Astrocyte (in vitro differentiated cells and primary cell): ENCODE measurements at regions not wholly inside any gene's neighbourhood (a gene's known extent, or its start where the extent isn't known, plus 50 kb on each side); places are given as distances from the start of the nearest gene placed in this dataset.
A peak's percentile ranks its signal among the peaks of the same experiment; 100 is the strongest.

Experiments
- DNase-seq: peaks from one replicate; pipeline ENCODE4 v3.0.0-alpha.2; 2010; ENCODE audit warnings: low read depth
- FAIRE-seq: peaks from 2 replicates; lab custom pipeline; 2011; peaks lifted over from hg19 to GRCh38; lab: Jason Lieb, UNC
- H2AFZ ChIP-seq: 2 replicates; pipeline ENCODE4 v1.6.0; 2012; ENCODE audit warnings: low read depth, low read length, inconsistent platforms
- H3K27ac ChIP-seq: 2 replicates; pipeline ENCODE4 v1.5.1; 2011; ENCODE audit warnings: low read depth, low read length, inconsistent platforms
- H3K27me3 ChIP-seq: 2 replicates; pipeline ENCODE4 v1.6.0; 2011; ENCODE audit warnings: low read length, inconsistent platforms; ENCODE audit not compliant: insufficient read depth
- H3K36me3 ChIP-seq: 2 replicates; pipeline ENCODE4 v1.5.1; 2011; ENCODE audit warnings: low read length, inconsistent platforms; ENCODE audit not compliant: insufficient read depth
- H3K4me1 ChIP-seq: 2 replicates; pipeline ENCODE4 v1.5.1; 2011; ENCODE audit warnings: low read length, inconsistent platforms; ENCODE audit not compliant: insufficient read depth
- H3K4me2 ChIP-seq: 2 replicates; pipeline ENCODE4 v1.6.0; 2012; ENCODE audit warnings: low read length, inconsistent platforms
- H3K4me3 ChIP-seq: 2 replicates; pipeline ENCODE4 v1.5.1; 2011; ENCODE audit warnings: low read depth, mild to moderate bottlenecking, low read length, inconsistent platforms; ENCODE audit not compliant: insufficient read depth
- H3K79me2 ChIP-seq: 2 replicates; pipeline ENCODE4 v1.6.0; 2012; ENCODE audit warnings: mild to moderate bottlenecking, low read length, inconsistent platforms; ENCODE audit not compliant: insufficient read depth
- H3K9ac ChIP-seq: 2 replicates; pipeline ENCODE4 v1.6.0; 2012; ENCODE audit warnings: mild to moderate bottlenecking, low read length, inconsistent platforms
- H3K9me3 ChIP-seq: 2 replicates; pipeline ENCODE4 v1.5.1; 2012; ENCODE audit warnings: low read depth, mild to moderate bottlenecking, low read length, inconsistent platforms; ENCODE audit not compliant: insufficient read depth
- H4K20me1 ChIP-seq: 2 replicates; pipeline ENCODE4 v1.6.0; 2012; ENCODE audit warnings: low read length, inconsistent platforms; ENCODE audit not compliant: insufficient read depth
- H3K27ac Mint-ChIP-seq: one replicate; pipeline ENCODE4 v1.8.0; 2021; ENCODE audit warnings: mild to moderate bottlenecking, mixed read lengths; ENCODE audit not compliant: unreplicated experiment
- H3K27me3 Mint-ChIP-seq: one replicate; pipeline ENCODE4 v1.8.0; 2021; ENCODE audit warnings: low read depth, mixed read lengths; ENCODE audit not compliant: unreplicated experiment
- H3K36me3 Mint-ChIP-seq: one replicate; pipeline ENCODE4 v1.8.0; 2021; ENCODE audit warnings: low read depth, mixed read lengths; ENCODE audit not compliant: unreplicated experiment
- H3K4me1 Mint-ChIP-seq: one replicate; pipeline ENCODE4 v1.8.0; 2021; ENCODE audit warnings: low read depth, mixed read lengths; ENCODE audit not compliant: unreplicated experiment
- H3K4me3 Mint-ChIP-seq: one replicate; pipeline ENCODE4 v1.8.0; 2021; ENCODE audit warnings: mild to moderate bottlenecking, moderate library complexity, mixed read lengths; ENCODE audit not compliant: unreplicated experiment
- H3K9me3 Mint-ChIP-seq: one replicate; pipeline ENCODE4 v1.8.0; 2021; ENCODE audit warnings: mild to moderate bottlenecking, mixed read lengths; ENCODE audit not compliant: unreplicated experiment
- CTCF ChIP-seq: IDR thresholded peaks from 2 replicates; pipeline ENCODE4 v1.5.1; 2011; ENCODE audit warnings: low read depth, mild to moderate bottlenecking, inconsistent platforms, low read length, moderate library complexity; ENCODE audit not compliant: insufficient read depth
- EZH2 ChIP-seq: IDR thresholded peaks from 2 replicates; pipeline ENCODE4 v1.6.1; 2012; ENCODE audit warnings: mild to moderate bottlenecking, low read length, inconsistent platforms; ENCODE audit not compliant: insufficient read depth

DNA sequence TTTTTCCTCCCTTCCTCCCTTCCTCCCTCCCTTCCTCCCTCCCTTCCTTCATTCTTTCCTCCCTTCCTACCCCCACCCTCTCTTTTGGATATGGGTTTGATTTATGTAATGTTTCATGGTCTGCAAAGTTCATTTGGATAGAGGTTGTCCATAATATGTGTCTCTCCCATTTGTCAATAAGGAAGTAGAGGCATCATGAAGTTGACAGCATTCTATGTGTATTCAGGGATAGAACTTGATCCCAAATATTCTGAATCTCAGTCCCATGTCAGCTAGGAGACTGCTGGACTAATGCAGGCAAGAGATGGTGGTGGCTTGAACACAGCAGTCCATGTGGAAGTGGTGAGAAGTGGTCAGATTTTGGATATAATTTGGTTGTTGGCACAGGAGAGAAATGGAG lies 90.7 kb upstream of the SLC6A6 start:
- H3K27me3 ChIP-seq: peaks cover 58% of the 10 kb centered on the region
- no peaks in the 10 kb centered on the region for H3K4me1 Mint-ChIP-seq

DNA sequence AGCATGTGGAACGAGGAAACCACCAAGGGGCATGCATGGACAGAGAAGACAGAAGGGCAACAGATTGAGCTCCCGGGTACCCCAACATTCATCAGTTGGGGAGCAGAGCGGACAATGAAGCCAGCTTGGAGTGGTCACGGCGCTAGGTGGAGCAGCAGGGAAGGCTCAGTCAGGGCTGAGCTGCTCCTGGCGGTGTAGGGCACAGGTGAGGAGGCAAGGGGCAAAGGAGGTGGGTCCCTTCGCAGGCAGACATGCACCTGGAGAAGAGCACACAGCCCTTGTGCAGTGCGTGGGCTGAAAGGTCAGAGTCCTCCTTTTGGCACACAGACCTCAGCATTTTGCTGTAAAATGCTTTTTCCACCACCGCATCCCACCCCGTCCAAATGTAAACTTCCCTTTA lies 90.0 kb upstream of the SLC6A6 start:
- Mint-ChIP-seq H3K4me3 (no peak overlapping the region), H3K27ac (no peak overlapping the region), H3K4me1 (no peaks in the 10 kb centered on the region), H3K9me3 (peaks cover 8% of the 10 kb centered on the region), H3K27me3 (peaks cover 33% of the 10 kb centered on the region), H3K36me3 (no peaks in the 10 kb centered on the region)
- Histone ChIP-seq H3K36me3 (no peaks in the 10 kb centered on the region), H3K9ac (no peak overlapping the region), H3K4me3 (no peak overlapping the region), H4K20me1 (no peaks in the 10 kb centered on the region), H3K4me1 (no peaks in the 10 kb centered on the region), H3K4me2 (no peak overlapping the region), H3K27me3 (peaks cover 56% of the 10 kb centered on the region), H3K79me2 (no peaks in the 10 kb centered on the region), H3K27ac (no peak overlapping the region), H3K9me3 (no peaks in the 10 kb centered on the region), H2AFZ (no peak overlapping the region)
- no peak for DNase-seq
- FAIRE-seq: no peak
- TF ChIP-seq EZH2 (no peak), CTCF (no peak)

More for the DNA sequence above, 90.7 kb upstream of the SLC6A6 start:
- Mint-ChIP-seq H3K9me3 (peaks cover 8% of the 10 kb centered on the region), H3K4me3 (no peak overlapping the region), H3K27me3 (peaks cover 38% of the 10 kb centered on the region), H3K36me3 (no peaks in the 10 kb centered on the region), H3K27ac (no peak overlapping the region)
- DNase-seq (no peak), FAIRE-seq (no peak)
- H4K20me1 ChIP-seq: no peaks in the 10 kb centered on the region
- no peaks in the 10 kb centered on the region for H3K9me3 ChIP-seq
- no peaks in the 10 kb centered on the region for H3K4me1 ChIP-seq
- no peak overlapping the region for H2AFZ ChIP-seq
- no peak overlapping the region for H3K4me3 ChIP-seq
- no peak overlapping the region for H3K4me2 ChIP-seq
- H3K79me2 ChIP-seq: no peaks in the 10 kb centered on the region
- H3K27ac ChIP-seq: no peak overlapping the region
- no peak overlapping the region for H3K9ac ChIP-seq
- no peaks in the 10 kb centered on the region for H3K36me3 ChIP-seq
- TF ChIP-seq CTCF (no peak), EZH2 (no peak)

DNA sequence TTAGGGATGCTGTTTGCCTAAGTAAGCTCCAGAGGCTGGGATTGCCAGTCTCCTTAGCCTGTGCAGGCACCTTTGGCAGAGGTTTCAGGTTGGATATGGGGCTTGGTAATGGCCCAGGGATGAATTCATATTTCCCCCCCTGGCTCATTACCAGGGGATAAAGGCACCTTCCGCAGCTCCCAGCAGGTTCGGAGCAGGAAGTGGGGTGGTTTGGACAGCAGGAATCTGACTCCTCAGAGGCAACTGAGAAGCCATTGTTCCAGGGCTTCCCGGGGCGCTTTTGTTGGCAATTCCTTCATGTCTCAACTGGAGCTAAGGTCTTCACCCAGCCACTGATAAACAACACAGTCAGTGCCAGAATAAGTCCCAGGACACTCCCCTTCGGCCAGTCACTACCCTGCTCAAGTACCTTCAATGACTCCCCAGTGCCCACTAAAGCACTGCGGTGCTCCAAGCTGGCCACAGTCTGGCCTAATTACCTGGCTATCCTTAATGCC lies 85.3 kb upstream of the SLC6A6 start:
- Mint-ChIP-seq H3K27me3 (peaks cover 15% of the 10 kb centered on the region), H3K36me3 (no peaks in the 10 kb centered on the region), H3K27ac (no peak overlapping the region), H3K4me1 (no peaks in the 10 kb centered on the region), H3K9me3 (no peaks in the 10 kb centered on the region), H3K4me3 (no peak overlapping the region)
- no peaks in the 10 kb centered on the region for H3K9me3 ChIP-seq
- H3K27me3 ChIP-seq: peaks cover 31% of the 10 kb centered on the region
- H3K4me1 ChIP-seq: no peaks in the 10 kb centered on the region
- FAIRE-seq (no peak), DNase-seq (peak; percentile 11)
- no peak overlapping the region for H3K4me2 ChIP-seq
- H3K9ac ChIP-seq: no peak overlapping the region
- no peak overlapping the region for H3K27ac ChIP-seq
- H3K79me2 ChIP-seq: no peaks in the 10 kb centered on the region
- H3K4me3 ChIP-seq: no peak overlapping the region
- no peak for TF ChIP-seq EZH2
- no peak for TF ChIP-seq CTCF
- no peaks in the 10 kb centered on the region for H4K20me1 ChIP-seq
- no peak overlapping the region for H2AFZ ChIP-seq
- no peaks in the 10 kb centered on the region for H3K36me3 ChIP-seq
